ENCODE measurements at regions not wholly inside any gene's neighbourhood (a gene's known extent, or its start where the extent isn't known, plus 50 kb on each side); places are given as distances from the start of the nearest gene placed in this dataset.

GRCh38 chr9:107620801-107621200, 131.2 kb upstream of the KLF4 start:
- DNase-seq (ENCODE audit: low read depth in 4 of 4, low spot score in 1 of 4): no peak

- no peak for DNase-seq (ENCODE audit: low read depth in 4 of 4, low spot score in 1 of 4)
These were observed 130.7 kb upstream of the KLF4 start for GRCh38 chr9:107620236-107620635.

GRCh38 chr9:107615321-107615720, 125.8 kb upstream of the KLF4 start:
- DNase-seq (ENCODE audit: low read depth in 4 of 4, low spot score in 1 of 4): no peak

GRCh38 chr9:107614765-107615164, 125.2 kb upstream of the KLF4 start:
- DNase-seq (ENCODE audit: low read depth in 4 of 4, low spot score in 1 of 4): no peak

- no peak for DNase-seq (ENCODE audit: low read depth in 4 of 4, low spot score in 1 of 4)
These were observed 123.8 kb upstream of the KLF4 start for GRCh38 chr9:107613321-107613720.

- no peak for DNase-seq (ENCODE audit: low read depth in 4 of 4, low spot score in 1 of 4)
These were observed 122.6 kb upstream of the KLF4 start for GRCh38 chr9:107612136-107612535.

- no peak for DNase-seq (ENCODE audit: low read depth in 4 of 4, low spot score in 1 of 4)
These were observed 120.0 kb upstream of the KLF4 start for GRCh38 chr9:107609547-107609946.

- no peak for DNase-seq (ENCODE audit: low read depth in 4 of 4, low spot score in 1 of 4)
These were observed 116.7 kb upstream of the KLF4 start for GRCh38 chr9:107606149-107606790.

- no peak for DNase-seq (ENCODE audit: low read depth in 4 of 4, low spot score in 1 of 4)
These were observed 115.5 kb upstream of the KLF4 start for GRCh38 chr9:107605041-107605440.

- no peak for DNase-seq (ENCODE audit: low read depth in 4 of 4, low spot score in 1 of 4)
These were observed 113.7 kb upstream of the KLF4 start for GRCh38 chr9:107603281-107603680.

- DNase-seq (ENCODE audit: low read depth in 4 of 4, low spot score in 1 of 4): no peak
These were observed 110.5 kb upstream of the KLF4 start for GRCh38 chr9:107600060-107600573.

GRCh38 chr9:107597743-107598217, 108.2 kb upstream of the KLF4 start:
- no peak for DNase-seq (ENCODE audit: low read depth in 4 of 4, low spot score in 1 of 4)

GRCh38 chr9:107594908-107595530, 105.5 kb upstream of the KLF4 start:
- DNase-seq (ENCODE audit: low read depth in 4 of 4, low spot score in 1 of 4): no peak

GRCh38 chr9:107593224-107593870, 103.8 kb upstream of the KLF4 start:
- DNase-seq (ENCODE audit: low read depth in 4 of 4, low spot score in 1 of 4): no peak

- no peak for DNase-seq (ENCODE audit: low read depth in 4 of 4, low spot score in 1 of 4)
These were observed 102.9 kb upstream of the KLF4 start for GRCh38 chr9:107592424-107592823.

- no peak for DNase-seq (ENCODE audit: low read depth in 4 of 4, low spot score in 1 of 4)
These were observed 102.2 kb upstream of the KLF4 start for GRCh38 chr9:107591781-107592180.

GRCh38 chr9:107588393-107588792, 98.8 kb upstream of the KLF4 start:
- DNase-seq (ENCODE audit: low read depth in 4 of 4, low spot score in 1 of 4): no peak

GRCh38 chr9:107587191-107587963, 97.8 kb upstream of the KLF4 start:
- DNase-seq (ENCODE audit: low read depth in 4 of 4, low spot score in 1 of 4): no peak

GRCh38 chr9:107586493-107586892, 96.9 kb upstream of the KLF4 start:
- no peak for DNase-seq (ENCODE audit: low read depth in 4 of 4, low spot score in 1 of 4)

- no peak for DNase-seq (ENCODE audit: low read depth in 4 of 4, low spot score in 1 of 4)
These were observed 95.9 kb upstream of the KLF4 start for GRCh38 chr9:107585465-107585864.

GRCh38 chr9:107584944-107585343, 95.4 kb upstream of the KLF4 start:
- DNase-seq (ENCODE audit: low read depth in 4 of 4, low spot score in 1 of 4): no peak

All from stimulated activated CD4-positive, alpha-beta T cell treated with anti-CD3 and anti-CD28 coated beads, Interleukin-1b, Interleukin-23, amount 100 ng/mL, for 24 hours (primary cell).